ES-I3 (cell line): ENCODE measurements at regions not wholly inside any gene's neighbourhood (a gene's known extent, or its start where the extent isn't known, plus 50 kb on each side); places are given as distances from the start of the nearest gene placed in this dataset.

Experiments used
- H3K36me3 ChIP-seq: 2 replicates; pipeline ENCODE4 v1.6.1; 2013; ENCODE audit warnings: mild to moderate bottlenecking, low read length, control low read depth, moderate library complexity; ENCODE audit not compliant: insufficient read depth
- H3K4me1 ChIP-seq: 2 replicates; pipeline ENCODE4 v1.6.1; 2013; ENCODE audit warnings: mild to moderate bottlenecking, control low read depth, low read length; ENCODE audit not compliant: insufficient read depth
- H3K9ac ChIP-seq: 2 replicates; pipeline ENCODE4 v1.6.1; 2013; ENCODE audit warnings: low read depth, mild to moderate bottlenecking, low read length, moderate library complexity
- H3K9me3 ChIP-seq: 2 replicates; pipeline ENCODE4 v1.6.1; 2013; ENCODE audit warnings: mild to moderate bottlenecking, low read length, moderate library complexity; ENCODE audit not compliant: control insufficient read depth, insufficient read depth

DNA sequence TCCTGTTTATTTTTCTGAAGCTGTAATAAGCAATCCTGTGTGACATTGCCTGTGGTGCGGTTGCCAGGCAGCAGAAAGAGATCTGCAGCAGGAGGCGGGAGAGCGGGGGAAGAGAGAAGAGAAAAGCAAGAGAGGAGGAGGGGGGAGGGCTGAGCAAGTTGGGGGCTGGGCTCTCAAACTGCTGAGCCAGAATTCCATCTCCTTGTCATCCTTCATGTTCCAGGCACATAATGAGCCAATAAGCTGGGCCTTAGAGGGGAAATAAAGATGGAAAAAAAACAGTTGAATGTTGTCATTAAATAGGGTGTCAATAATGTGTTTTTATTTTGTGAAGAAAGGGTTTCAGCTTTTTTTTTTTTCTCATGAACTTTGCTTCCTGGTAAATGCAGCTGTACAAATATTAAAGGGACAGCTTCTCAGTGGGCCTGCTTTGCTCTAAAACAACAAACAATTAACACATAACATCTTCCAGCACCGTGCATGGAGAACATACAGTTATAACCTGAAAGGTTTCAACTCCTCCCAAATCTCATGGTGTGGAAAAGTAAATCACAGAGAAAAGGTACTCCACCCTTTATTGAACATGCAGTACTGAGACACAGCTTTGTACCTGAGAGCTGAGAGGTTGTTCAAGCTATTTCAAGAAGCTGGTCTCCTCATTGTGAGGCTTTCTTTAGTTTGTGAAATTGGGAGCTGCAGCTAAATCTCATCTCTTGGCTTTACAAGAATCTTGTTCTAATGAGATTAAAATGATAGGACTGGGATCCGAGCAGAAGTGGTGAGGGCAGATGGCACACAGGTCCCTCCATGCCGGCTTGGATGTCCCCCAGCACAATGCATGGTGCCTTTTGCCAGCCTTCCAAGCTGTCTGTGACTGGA, 451.1 kb upstream of the KCNMB2 start:
- peaks cover 19% of the 10 kb centered on the region for H3K4me1 ChIP-seq
- H3K9ac ChIP-seq, result no peak overlapping the region

GRCh38 chr3:178085817-178086123, 450.5 kb upstream of the KCNMB2 start:
- Histone ChIP-seq H3K4me1 (peaks cover 19% of the 10 kb centered on the region), H3K9me3 (no peaks in the 10 kb centered on the region), H3K36me3 (no peaks in the 10 kb centered on the region), H3K9ac (no peak overlapping the region)

More for the DNA sequence above, 451.1 kb upstream of the KCNMB2 start:
- Histone ChIP-seq H3K36me3 (no peaks in the 10 kb centered on the region), H3K9me3 (no peaks in the 10 kb centered on the region)

- Histone ChIP-seq H3K4me1 (peaks cover 19% of the 10 kb centered on the region), H3K9ac (no peak overlapping the region), H3K9me3 (no peaks in the 10 kb centered on the region), H3K36me3 (no peaks in the 10 kb centered on the region)
Observed at GRCh38 chr3:178086144-178086825, 450.0 kb upstream of the KCNMB2 start.

GRCh38 chr3:178087376-178087775, 448.9 kb upstream of the KCNMB2 start:
- H3K9ac ChIP-seq, result no peak overlapping the region
- peaks cover 19% of the 10 kb centered on the region for H3K4me1 ChIP-seq
- H3K9me3 ChIP-seq, result no peaks in the 10 kb centered on the region
- no peaks in the 10 kb centered on the region for H3K36me3 ChIP-seq

DNA sequence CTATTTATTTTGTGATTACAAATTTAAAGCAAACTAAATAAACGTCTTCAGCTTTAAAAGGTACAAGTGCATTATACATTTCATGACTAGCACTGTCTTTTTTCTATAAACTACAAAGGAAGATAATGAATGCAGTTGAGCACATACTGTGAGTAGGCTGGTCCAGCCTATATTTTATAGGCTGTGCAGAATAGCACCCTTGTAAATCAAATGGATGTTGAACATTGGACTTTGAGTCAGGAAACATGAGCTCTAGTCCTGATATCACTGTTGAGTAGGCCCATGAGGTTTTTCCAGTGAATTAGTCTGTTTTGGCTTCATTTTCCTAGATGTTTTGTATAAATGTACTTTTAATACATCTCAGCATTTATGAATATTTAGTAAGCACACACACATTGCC, 447.3 kb upstream of the KCNMB2 start:
- peaks cover 16% of the 10 kb centered on the region for H3K4me1 ChIP-seq
- no peak overlapping the region for H3K9ac ChIP-seq
- H3K36me3 ChIP-seq, result no peaks in the 10 kb centered on the region
- no peaks in the 10 kb centered on the region for H3K9me3 ChIP-seq

DNA sequence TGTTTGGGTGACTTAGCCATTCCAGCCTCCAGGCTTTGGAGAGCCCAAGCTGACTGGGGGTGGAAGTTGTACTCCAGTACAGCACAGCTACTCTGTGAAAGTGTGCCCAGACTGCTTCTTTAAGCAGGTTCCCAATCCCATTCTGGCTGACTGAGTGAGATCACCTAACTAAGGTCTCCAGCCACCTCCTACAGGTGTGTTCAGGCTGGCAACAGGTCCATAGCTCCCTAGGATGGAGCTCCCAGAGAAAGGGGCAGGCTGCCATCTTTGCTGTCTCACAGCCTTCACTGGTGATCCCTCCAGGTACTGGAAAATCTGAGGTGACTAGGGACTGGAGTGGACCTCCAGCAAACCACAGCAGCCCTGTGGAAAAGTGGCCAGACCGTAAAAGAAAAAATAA, 445.3 kb upstream of the KCNMB2 start:
- Histone ChIP-seq H3K36me3 (no peaks in the 10 kb centered on the region), H3K9me3 (no peaks in the 10 kb centered on the region), H3K4me1 (no peaks in the 10 kb centered on the region), H3K9ac (no peak overlapping the region)

- H3K36me3 ChIP-seq, result no peaks in the 10 kb centered on the region
- H3K9me3 ChIP-seq, result no peaks in the 10 kb centered on the region
- peaks cover 5% of the 10 kb centered on the region for H3K4me1 ChIP-seq
- no peak overlapping the region for H3K9ac ChIP-seq
Observed at GRCh38 chr3:178095522-178095921, 440.7 kb upstream of the KCNMB2 start.

DNA sequence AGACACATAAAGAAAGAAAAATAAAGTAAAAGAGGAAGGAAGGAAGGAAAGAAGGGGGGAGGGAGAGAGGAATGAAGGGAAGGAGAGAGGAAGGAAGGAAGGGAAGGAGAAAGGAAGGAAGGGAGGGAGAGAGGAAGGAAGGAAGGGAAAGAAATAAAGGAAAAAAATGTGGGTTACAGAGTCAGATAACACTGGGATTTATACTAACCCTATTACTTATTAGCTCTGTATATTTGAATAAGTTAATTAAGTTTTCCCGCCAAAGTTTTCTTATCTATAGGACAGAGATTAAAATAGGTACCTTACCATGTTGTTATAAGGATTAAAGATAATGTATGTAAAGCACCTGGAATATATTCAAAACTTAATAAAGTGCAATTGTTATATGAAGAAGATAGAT, 439.3 kb upstream of the KCNMB2 start:
- Histone ChIP-seq H3K9me3 (no peaks in the 10 kb centered on the region), H3K4me1 (peaks cover 15% of the 10 kb centered on the region), H3K9ac (no peak overlapping the region), H3K36me3 (no peaks in the 10 kb centered on the region)

DNA sequence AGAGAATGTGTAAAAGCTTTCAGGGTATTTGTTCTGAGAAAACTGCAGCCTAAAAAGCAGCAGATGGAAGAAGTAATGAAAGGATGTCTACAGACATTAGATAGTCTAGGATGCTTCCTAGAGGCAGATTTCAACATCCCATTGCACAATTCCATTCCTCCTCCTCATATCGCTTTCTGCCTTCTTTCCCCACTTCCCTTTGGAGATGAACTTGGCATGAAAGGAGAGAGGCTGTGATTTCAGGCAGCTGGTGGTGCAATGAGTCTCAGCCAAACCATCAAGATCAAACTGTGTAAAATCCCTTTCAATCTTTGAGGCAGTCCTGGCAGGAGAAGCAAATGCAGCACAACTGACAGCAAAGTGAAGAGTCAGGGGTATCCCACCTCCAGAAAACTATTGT, 438.7 kb upstream of the KCNMB2 start:
- H3K36me3 ChIP-seq, result no peaks in the 10 kb centered on the region
- H3K9ac ChIP-seq, result no peak overlapping the region
- H3K9me3 ChIP-seq, result no peaks in the 10 kb centered on the region
- peaks cover 15% of the 10 kb centered on the region for H3K4me1 ChIP-seq

DNA sequence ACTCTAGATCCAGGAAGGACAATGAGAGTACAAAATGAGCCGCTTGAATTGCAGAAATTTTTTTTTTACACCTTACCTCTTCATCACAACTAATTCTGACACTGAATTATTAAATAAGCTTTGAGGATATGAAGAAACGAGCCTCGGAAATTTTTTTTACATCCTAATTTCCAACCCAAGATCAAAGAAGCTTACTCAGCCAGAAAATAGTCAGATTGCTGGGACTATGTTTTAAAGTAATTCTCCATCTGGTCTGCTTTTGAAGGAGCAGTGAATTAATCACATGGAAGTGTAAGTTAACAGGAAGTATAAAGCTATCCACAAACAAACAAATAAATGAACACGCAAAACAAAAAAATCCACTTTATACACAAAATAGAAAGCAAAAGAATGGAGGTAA, 437.0 kb upstream of the KCNMB2 start:
- Histone ChIP-seq H3K36me3 (no peaks in the 10 kb centered on the region), H3K9me3 (no peaks in the 10 kb centered on the region), H3K9ac (no peak overlapping the region), H3K4me1 (peaks cover 15% of the 10 kb centered on the region)

GRCh38 chr3:178099862-178100261, 436.4 kb upstream of the KCNMB2 start:
- Histone ChIP-seq H3K9ac (no peak overlapping the region), H3K4me1 (peaks cover 15% of the 10 kb centered on the region), H3K9me3 (no peaks in the 10 kb centered on the region), H3K36me3 (no peaks in the 10 kb centered on the region)

- Histone ChIP-seq H3K4me1 (peaks cover 15% of the 10 kb centered on the region), H3K9ac (no peak overlapping the region), H3K36me3 (no peaks in the 10 kb centered on the region)
Observed at GRCh38 chr3:178100908-178101307, 435.3 kb upstream of the KCNMB2 start.

DNA sequence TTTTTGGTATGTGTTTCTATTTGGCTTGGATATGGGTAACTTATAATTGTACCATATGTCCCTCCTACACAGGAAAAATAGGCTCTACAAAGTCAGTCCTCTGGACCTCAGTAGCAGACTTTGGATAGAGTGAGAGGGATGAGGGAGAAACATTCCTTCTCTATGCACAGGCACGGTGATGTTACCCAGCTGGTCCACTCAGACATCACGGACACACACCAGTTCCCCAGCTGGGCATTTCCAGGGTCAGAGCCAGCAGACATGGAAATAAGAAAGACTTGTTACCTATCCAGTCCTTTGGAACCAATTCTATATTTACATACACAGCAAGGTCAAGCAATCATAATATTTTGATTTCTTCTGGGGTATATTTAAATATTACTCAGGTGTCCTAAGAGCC, 433.1 kb upstream of the KCNMB2 start:
- no peaks in the 10 kb centered on the region for H3K9me3 ChIP-seq
- no peaks in the 10 kb centered on the region for H3K36me3 ChIP-seq
- no peak overlapping the region for H3K9ac ChIP-seq
- H3K4me1 ChIP-seq, result peaks cover 11% of the 10 kb centered on the region

More at GRCh38 chr3:178100908-178101307, 435.3 kb upstream of the KCNMB2 start:
- H3K9me3 ChIP-seq, result no peaks in the 10 kb centered on the region

GRCh38 chr3:178107804-178108203, 428.4 kb upstream of the KCNMB2 start:
- no peak overlapping the region for H3K9ac ChIP-seq
- H3K36me3 ChIP-seq, result no peaks in the 10 kb centered on the region
- H3K9me3 ChIP-seq, result no peaks in the 10 kb centered on the region
- no peaks in the 10 kb centered on the region for H3K4me1 ChIP-seq

DNA sequence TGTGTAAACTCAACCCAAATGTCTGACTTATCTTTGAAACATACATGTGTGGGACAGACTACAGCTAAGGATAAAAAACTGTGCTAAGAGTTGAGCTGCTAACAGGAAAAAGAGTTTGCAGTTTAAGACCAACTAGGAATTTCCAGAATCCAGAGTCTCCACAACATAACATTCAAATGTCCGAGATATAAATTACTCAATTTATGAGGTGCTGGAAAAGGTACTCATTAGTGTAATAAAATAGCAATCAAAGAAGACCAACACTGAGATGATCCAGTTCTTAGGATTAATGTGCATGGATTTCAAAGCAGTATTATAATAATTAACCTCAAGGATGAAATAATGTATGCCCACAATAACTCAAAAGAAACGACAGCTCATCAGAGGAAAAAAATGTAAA, 426.5 kb upstream of the KCNMB2 start:
- Histone ChIP-seq H3K9me3 (no peaks in the 10 kb centered on the region), H3K36me3 (no peaks in the 10 kb centered on the region), H3K4me1 (no peaks in the 10 kb centered on the region), H3K9ac (no peak overlapping the region)
